ENCODE measurements at regions not wholly inside any gene's neighbourhood (a gene's known extent, or its start where the extent isn't known, plus 50 kb on each side); places are given as distances from the start of the nearest gene placed in this dataset.

GRCh38 chr1:227388214-227389168, 70.2 kb upstream of the CDC42BPA start:
- 22 to 47% (median 29%) methylated on average over 4 of the region's 4 CpGs for WGBS, 5 donors
- intact Hi-C loops (cut with DNase I; ENCODE audit: low total_unique reads): no loop called here
- H3K4me1 ChIP-seq: peaks cover 0 to 20% (median 4%) of the 10 kb centered on the region in 4 donors
- no peaks in the 10 kb centered on the region for H3K36me3 ChIP-seq
- H3K27ac ChIP-seq: peak overlapping the region in 1 of 5 donors; percentile 43
- H3K9me3 ChIP-seq: no peaks in the 10 kb centered on the region
- TF ChIP-seq CTCF (IDR thresholded peaks at IDR 0.05) (no peak), POLR2A (IDR thresholded peaks at IDR 0.05) (no peak), POLR2AphosphoS5 (IDR thresholded peaks at IDR 0.05) (no peak), EP300 (IDR thresholded peaks at IDR 0.05) (no peak)
- H3K4me3 ChIP-seq: no peak overlapping the region
- H3K27me3 ChIP-seq: no peaks in the 10 kb centered on the region
- no peak for DNase-seq

- H3K36me3 ChIP-seq: no peaks in the 10 kb centered on the region
- no peaks in the 10 kb centered on the region for H3K9me3 ChIP-seq
- 89 to 98% (median 94%) methylated on average over 6 of the region's 6 CpGs for WGBS, 5 donors
- intact Hi-C loops (cut with DNase I; ENCODE audit: low total_unique reads): no loop called here
- no peak for DNase-seq
- TF ChIP-seq POLR2A (IDR thresholded peaks at IDR 0.05) (no peak), EP300 (IDR thresholded peaks at IDR 0.05) (no peak), POLR2AphosphoS5 (IDR thresholded peaks at IDR 0.05) (no peak), CTCF (IDR thresholded peaks at IDR 0.05) (no peak)
- H3K27me3 ChIP-seq: no peaks in the 10 kb centered on the region
- H3K27ac ChIP-seq: no peak overlapping the region
- H3K4me1 ChIP-seq: no peaks in the 10 kb centered on the region
- no peak overlapping the region for H3K4me3 ChIP-seq
Measured at GRCh38 chr1:227379555-227379892, 61.2 kb upstream of the CDC42BPA start.

DNA sequence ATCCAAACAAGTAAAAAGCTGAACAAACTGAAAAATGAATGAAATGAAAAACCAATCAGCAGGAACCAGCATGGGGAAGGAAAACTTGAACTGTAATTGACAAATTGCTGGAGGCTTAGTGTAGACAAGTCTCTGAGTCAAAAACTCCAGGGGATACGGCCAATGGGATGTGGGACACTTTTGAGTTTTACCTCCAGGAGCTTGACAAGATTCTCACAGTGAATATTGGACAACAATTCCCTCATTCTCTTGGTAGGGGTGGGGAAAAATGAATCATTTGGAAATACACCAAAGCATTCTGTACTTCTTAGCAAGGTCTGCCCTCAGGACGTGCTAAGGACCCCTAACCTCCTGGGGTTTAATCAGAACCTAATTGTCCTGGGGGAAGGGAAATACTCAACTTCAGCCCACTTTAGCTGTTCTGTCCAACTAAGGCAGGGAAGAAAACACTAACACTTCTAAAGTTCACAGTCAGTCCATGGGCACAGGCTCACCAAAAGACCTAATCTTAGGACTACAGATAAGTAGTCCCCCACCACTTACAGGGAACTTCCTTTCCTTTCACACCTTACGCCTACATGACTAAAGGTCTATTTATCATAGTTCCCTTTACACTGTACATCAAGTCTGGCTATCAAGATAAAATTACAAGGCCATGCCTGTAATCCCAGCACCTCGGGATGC, 60.7 kb upstream of the CDC42BPA start:
- Histone ChIP-seq H3K9me3 (no peaks in the 10 kb centered on the region), H3K27ac (no peak overlapping the region), H3K4me1 (no peaks in the 10 kb centered on the region), H3K27me3 (no peaks in the 10 kb centered on the region), H3K4me3 (no peak overlapping the region), H3K36me3 (no peaks in the 10 kb centered on the region)
- WGBS, 5 donors: 56 to 67% (median 60%) methylated on average over 4 of the region's 4 CpGs
- no peak for TF ChIP-seq POLR2A (IDR thresholded peaks at IDR 0.05)
- DNase-seq: no peak
- intact Hi-C loops (cut with DNase I; ENCODE audit: low total_unique reads): no loop called here

GRCh38 chr1:227378181-227378580, 59.9 kb upstream of the CDC42BPA start:
- H3K27me3 ChIP-seq: no peaks in the 10 kb centered on the region
- H3K36me3 ChIP-seq: no peaks in the 10 kb centered on the region
- H3K9me3 ChIP-seq: no peaks in the 10 kb centered on the region
- TF ChIP-seq POLR2AphosphoS5 (IDR thresholded peaks at IDR 0.05): no peak
- TF ChIP-seq POLR2A (IDR thresholded peaks at IDR 0.05): no peak
- TF ChIP-seq EP300 (IDR thresholded peaks at IDR 0.05): no peak
- no peak for TF ChIP-seq CTCF (IDR thresholded peaks at IDR 0.05)
- intact Hi-C loops (cut with DNase I; ENCODE audit: low total_unique reads): no loop called here
- no peaks in the 10 kb centered on the region for H3K4me1 ChIP-seq
- H3K27ac ChIP-seq: no peak overlapping the region
- 80 to 94% (median 86%) methylated on average over 2 of the region's 2 CpGs for WGBS, 5 donors
- DNase-seq: no peak
- no peak overlapping the region for H3K4me3 ChIP-seq

Measured in stomach (tissue), 8 donors.